Mammary epithelial cell (primary cell): ENCODE measurements at regions not wholly inside any gene's neighbourhood (a gene's known extent, or its start where the extent isn't known, plus 50 kb on each side); places are given as distances from the start of the nearest gene placed in this dataset.
"Not testable (repeated sequence)": the region's sequence is repeated elsewhere in the genome, so short reads cannot be mapped to it uniquely, and the experiment has no call there.

Source experiments
- CTCF ChIP-seq, 2 donors: IDR thresholded peaks in 1 of 2; conservative IDR thresholded peaks in 1 of 2; 2 replicates each; pipeline ENCODE4 v1.5.1; 2011 to 2012; ENCODE audit warnings: inconsistent platforms in 2 of 2, low read length in 2 of 2, mild to moderate bottlenecking in 2 of 2, control low read depth in 1 of 2, low read depth in 1 of 2; ENCODE audit not compliant: insufficient read depth in 1 of 2; ENCODE audit errors: extremely low read depth in 1 of 2
- EZH2 ChIP-seq: IDR thresholded peaks from 2 replicates; pipeline ENCODE4 v1.6.1; 2012; ENCODE audit warnings: low read length, inconsistent platforms, borderline replicate concordance

- TF ChIP-seq CTCF (conservative IDR thresholded peaks at IDR 0.05 in 1 of 2, IDR thresholded peaks at IDR 0.05 in 1 of 2; ENCODE audit: extremely low read depth in 1 of 2, insufficient read depth in 1 of 2, low read depth in 1 of 2, low read length in 2 of 2); EZH2: not testable (repeated sequence)
Observed at GRCh38 chr14:23769221-23769728, 133.1 kb downstream of the DHRS2 start.
